WERI-Rb-1 (cell line): ENCODE measurements at regions not wholly inside any gene's neighbourhood (a gene's known extent, or its start where the extent isn't known, plus 50 kb on each side); places are given as distances from the start of the nearest gene placed in this dataset.

Experiments
- DNase-seq: peaks from one replicate; pipeline ENCODE4 v3.0.0-alpha.2; 2020
- H3K27ac ChIP-seq: fragments of 250-450 bp; sonication (Bioruptor Pico); 2 replicates; pipeline ENCODE4 v1.5.1; 2020; ENCODE audit warnings: mild to moderate bottlenecking, moderate library complexity
- H3K27me3 ChIP-seq: fragments of 250-450 bp; sonication (Bioruptor Pico); 2 replicates; pipeline ENCODE4 v1.5.1; 2021; ENCODE audit warnings: mild to moderate bottlenecking, low read depth, moderate library complexity; ENCODE audit not compliant: insufficient read depth, severe bottlenecking
- H3K36me3 ChIP-seq: fragments of 250-450 bp; sonication (Bioruptor Pico); 2 replicates; pipeline ENCODE4 v1.5.1; 2020; ENCODE audit warnings: mild to moderate bottlenecking, moderate library complexity
- H3K4me3 ChIP-seq: 2 replicates; pipeline ENCODE4 v1.5.1; 2011; ENCODE audit warnings: low read depth, mild to moderate bottlenecking, control low read depth, low read length
- H3K9me3 ChIP-seq: fragments of 250-450 bp; sonication (Bioruptor Pico); 2 replicates; pipeline ENCODE4 v1.5.1; 2021; ENCODE audit warnings: mild to moderate bottlenecking, moderate library complexity; ENCODE audit not compliant: severe bottlenecking
- CTCF ChIP-seq: IDR thresholded peaks from 2 replicates; pipeline ENCODE4 v1.5.1; 2011; ENCODE audit warnings: low read depth, mild to moderate bottlenecking, control low read depth, inconsistent platforms, low read length

DNA sequence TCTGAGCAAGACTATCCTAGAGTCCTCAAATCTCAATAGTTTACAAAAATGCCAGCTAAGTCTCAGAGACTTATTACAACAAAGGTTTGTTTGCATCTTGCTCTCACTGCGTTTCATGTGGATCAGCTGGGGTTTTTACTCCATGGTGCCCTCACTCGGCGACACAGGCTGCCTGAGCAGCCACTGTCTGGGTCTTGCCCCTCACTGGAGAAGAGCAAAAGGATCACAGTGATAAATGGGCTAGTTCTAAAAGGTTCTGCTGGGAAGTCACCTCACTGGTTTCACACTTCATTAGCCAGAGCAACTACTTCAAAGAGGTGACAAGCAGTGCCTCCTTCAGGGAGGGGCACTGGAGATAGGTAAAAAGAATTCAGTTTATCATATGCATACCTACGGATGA, 392.0 kb downstream of the RPL10L start:
- TF ChIP-seq CTCF = no peak
- H3K9me3 ChIP-seq = no peaks in the 10 kb centered on the region
- H3K27me3 ChIP-seq = no peaks in the 10 kb centered on the region
- no peak overlapping the region for H3K27ac ChIP-seq
- no peaks in the 10 kb centered on the region for H3K36me3 ChIP-seq
- no peak for DNase-seq
- H3K4me3 ChIP-seq = no peak overlapping the region

- no peak for DNase-seq
- Histone ChIP-seq H3K4me3 (no peak overlapping the region), H3K36me3 (no peaks in the 10 kb centered on the region), H3K27me3 (no peaks in the 10 kb centered on the region), H3K9me3 (no peaks in the 10 kb centered on the region), H3K27ac (no peak overlapping the region)
- TF ChIP-seq CTCF = no peak
Measured at GRCh38 chr14:46256381-46256780, 395.2 kb downstream of the RPL10L start.

DNA sequence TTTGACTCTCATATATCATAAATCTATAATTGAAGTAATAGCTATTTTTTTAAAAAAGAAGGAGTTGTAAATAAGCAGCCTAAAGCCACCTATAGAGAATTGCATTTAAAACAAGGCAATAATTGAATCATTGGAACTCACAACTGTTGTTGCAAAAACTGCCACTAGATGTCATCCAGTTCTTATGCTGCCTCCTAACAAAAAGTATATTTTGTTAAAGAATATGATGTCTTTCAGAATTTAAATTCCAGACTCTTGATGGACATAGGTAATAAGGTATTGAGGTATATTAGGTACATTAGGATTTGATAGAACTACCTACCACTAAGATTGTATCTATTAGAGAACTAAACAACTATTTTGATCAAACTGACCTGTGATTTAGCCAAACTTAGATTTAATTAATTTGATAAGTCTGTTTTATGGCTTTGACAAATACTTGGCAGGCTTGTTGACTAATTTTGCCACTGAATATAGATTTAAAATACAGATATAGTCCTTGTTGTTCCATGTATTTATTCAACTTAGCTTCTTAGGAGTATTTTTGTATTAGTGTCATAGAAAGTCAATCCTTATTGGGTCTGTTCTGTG, 401.4 kb downstream of the RPL10L start:
- H3K36me3 ChIP-seq = no peaks in the 10 kb centered on the region
- no peak for DNase-seq
- H3K27ac ChIP-seq = no peak overlapping the region
- no peak overlapping the region for H3K4me3 ChIP-seq
- H3K9me3 ChIP-seq = no peaks in the 10 kb centered on the region
- no peaks in the 10 kb centered on the region for H3K27me3 ChIP-seq
- TF ChIP-seq CTCF = peak; percentile 44; the same call in 1 of the 2 replicates

GRCh38 chr14:46248001-46248630, 403.5 kb downstream of the RPL10L start:
- no peak for DNase-seq
- Histone ChIP-seq H3K27me3 (no peaks in the 10 kb centered on the region), H3K27ac (no peak overlapping the region), H3K9me3 (no peaks in the 10 kb centered on the region), H3K36me3 (no peaks in the 10 kb centered on the region), H3K4me3 (no peak overlapping the region)
- TF ChIP-seq CTCF = no peak

DNA sequence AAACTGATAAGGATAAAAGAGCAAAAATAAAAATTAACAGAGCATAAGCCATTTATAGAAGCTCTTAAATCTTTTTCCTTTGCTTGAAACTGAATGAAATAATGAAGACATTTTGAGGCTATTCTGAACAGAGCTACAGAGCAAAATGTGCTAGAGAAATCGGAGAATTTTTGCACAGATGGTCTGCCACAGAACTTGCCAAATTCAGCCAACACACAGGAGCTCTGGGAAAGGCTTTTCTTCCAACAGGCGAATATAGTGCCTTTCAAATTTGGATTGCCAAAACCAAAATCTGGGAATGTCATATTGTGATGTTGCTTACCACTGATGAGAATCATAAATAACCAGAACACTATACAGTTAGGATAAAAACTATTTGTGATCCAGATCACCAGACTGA, 406.3 kb downstream of the RPL10L start:
- Histone ChIP-seq H3K27me3 (no peaks in the 10 kb centered on the region), H3K4me3 (no peak overlapping the region), H3K9me3 (no peaks in the 10 kb centered on the region), H3K27ac (no peak overlapping the region), H3K36me3 (no peaks in the 10 kb centered on the region)
- no peak for DNase-seq
- TF ChIP-seq CTCF = no peak

DNA sequence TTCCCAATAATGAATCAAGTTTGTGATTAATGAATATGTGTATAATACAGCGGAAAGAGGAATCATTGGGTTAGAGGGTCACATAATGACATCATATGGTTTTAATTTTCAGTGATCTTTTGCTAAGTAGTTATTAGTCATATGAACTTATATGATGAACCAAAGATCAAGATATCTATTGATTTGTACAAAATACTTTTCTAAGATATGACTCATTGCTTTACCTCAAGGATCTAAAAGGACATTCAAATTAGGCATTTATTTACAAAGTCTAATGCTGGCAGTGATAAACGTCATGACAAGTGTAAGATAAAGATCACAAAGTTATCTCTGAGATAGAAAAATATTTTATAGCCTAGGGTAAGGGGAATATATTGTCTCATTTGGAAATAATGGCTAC, 417.8 kb downstream of the RPL10L start:
- Histone ChIP-seq H3K36me3 (no peaks in the 10 kb centered on the region), H3K27ac (no peak overlapping the region), H3K4me3 (no peak overlapping the region), H3K9me3 (no peaks in the 10 kb centered on the region), H3K27me3 (no peaks in the 10 kb centered on the region)
- DNase-seq = no peak
- no peak for TF ChIP-seq CTCF
